K562 (cell line): ENCODE measurements at regions not wholly inside any gene's neighbourhood (a gene's known extent, or its start where the extent isn't known, plus 50 kb on each side); places are given as distances from the start of the nearest gene placed in this dataset.

ENCODE experiments used
- ATAC-seq: fragments of 200-7000 bp; cut with Tn5 transposase; 3 replicates; pipeline ENCODE4 v1.9.1; 2020; ENCODE audit warnings: moderate library complexity
- BruUV-seq: library from RNA; stranded (reverse); fragments of 400-500 nt; replicated peaks from 2 replicates; lab custom pipeline; 2021; lab: Mats Ljungman, UMichigan
- CTCF ChIA-PET: fragments of 300-600 bp; formaldehyde crosslinking; extraction: SDS; loops from one replicate; lab custom pipeline; 2021; ENCODE audit warnings: low intra/inter-chr PET ratio; lab: Yijun Ruan, JAX
- POLR2A ChIA-PET: fragments of 300-600, 350-650 bp; sonication (Branson Sonifier 250); formaldehyde crosslinking; extraction: SDS; loops from one replicate; lab custom pipeline; 2021; ENCODE audit warnings: antibody characterized with exemption, inconsistent platforms; lab: Yijun Ruan, JAX
- DNase-seq, 4 experiments: peaks; one replicate each; pipeline versions ENCODE4 v3.0.0 to v3.0.0-alpha.2; 2011 to 2018; ENCODE audit warnings: low spot score in 3 of 4, mixed read lengths in 3 of 4; ENCODE audit errors: extremely low read depth in 1 of 4
- FAIRE-seq: peaks from 2 replicates; lab custom pipeline; 2011; peaks lifted over from hg19 to GRCh38; lab: Jason Lieb, UNC
- H2AFZ ChIP-seq: 2 replicates; pipeline ENCODE4 v1.6.0; 2011; ENCODE audit warnings: low read depth, low read length, control low read depth, inconsistent platforms
- H3K27ac ChIP-seq: fragments of 200-600 bp; 3 replicates; pipeline ENCODE4 v1.8.0; 2011; ENCODE audit warnings: low read depth, mild to moderate bottlenecking, control low read depth, inconsistent platforms, low read length, moderate library complexity, mixed read lengths; ENCODE audit errors: extremely low read depth
- H3K27me3 ChIP-seq, 2 experiments: fragments of 300-600 bp in 1 of 2; 2 replicates in 1 of 2; 3 replicates in 1 of 2; pipeline versions ENCODE4 v1.6.0 to v1.8.0; 2011; ENCODE audit warnings: inconsistent platforms in 2 of 2, low read length in 2 of 2, mild to moderate bottlenecking in 1 of 2, mixed read lengths in 1 of 2, moderate library complexity in 1 of 2; ENCODE audit not compliant: control insufficient read depth in 2 of 2, insufficient read depth in 2 of 2
- H3K36me3 ChIP-seq: fragments of 300-600 bp; 3 replicates; pipeline ENCODE4 v1.8.0; 2011; ENCODE audit warnings: mild to moderate bottlenecking, low read length, inconsistent platforms; ENCODE audit not compliant: control insufficient read depth, insufficient read depth
- H3K4me1 ChIP-seq, 2 experiments: fragments of 200-600 bp in 1 of 2; replicated peaks in 1 of 2; 2 replicates in 1 of 2; 3 replicates in 1 of 2; pipeline versions ENCODE4 v1.5.1 to v1.8.0; 2011; ENCODE audit warnings: inconsistent platforms in 2 of 2, low read length in 2 of 2, mild to moderate bottlenecking in 1 of 2, mixed read lengths in 1 of 2, moderate library complexity in 1 of 2; ENCODE audit not compliant: control insufficient read depth in 2 of 2, insufficient read depth in 2 of 2
- H3K4me2 ChIP-seq: 2 replicates; pipeline ENCODE4 v1.6.1; 2011; ENCODE audit warnings: low read length, control low read depth, inconsistent platforms, mixed read lengths; ENCODE audit not compliant: insufficient read depth
- H3K4me3 ChIP-seq: fragments of 200-600 bp; sonication (generic), shearing (Covaris generic); 2 replicates; pipeline ENCODE4 v1.5.1; 2016; ENCODE audit warnings: control low read depth, inconsistent platforms
- H3K79me2 ChIP-seq: fragments of 200-600 bp; 3 replicates; pipeline ENCODE4 v1.8.0; 2011; ENCODE audit warnings: low read length, inconsistent platforms; ENCODE audit not compliant: control insufficient read depth, insufficient read depth
- H3K9ac ChIP-seq, 2 experiments: 2 replicates each; pipeline versions ENCODE4 v1.6.0 to v1.6.1; 2011; ENCODE audit warnings: low read depth in 2 of 2, low read length in 2 of 2, control low read depth in 1 of 2, inconsistent platforms in 1 of 2, mild to moderate bottlenecking in 1 of 2, mixed read lengths in 1 of 2; ENCODE audit not compliant: insufficient read depth in 1 of 2
- H3K9me1 ChIP-seq: one replicate; pipeline ENCODE4 v1.6.0; 2011; ENCODE audit warnings: inconsistent platforms, mild to moderate bottlenecking, low read length, moderate library complexity; ENCODE audit not compliant: control insufficient read depth, insufficient read depth
- H3K9me3 ChIP-seq: replicated peaks from 2 replicates; pipeline ENCODE4 v1.5.1; 2011; ENCODE audit warnings: low read depth, low read length, inconsistent platforms; ENCODE audit not compliant: control insufficient read depth, insufficient read depth
- H4K20me1 ChIP-seq: replicated peaks from 2 replicates; pipeline ENCODE4 v1.6.1; 2011; ENCODE audit warnings: low read length, inconsistent platforms, mixed read lengths; ENCODE audit not compliant: control insufficient read depth, insufficient read depth
- ARID3B ChIP-seq: fragments of 250-450 bp; sonication (Bioruptor Pico); IDR thresholded peaks from 2 replicates; pipeline ENCODE4 v1.4.0; 2020; ENCODE audit warnings: borderline replicate concordance
- ARNT ChIP-seq, 2 experiments: fragments of 450-650 bp; IDR thresholded peaks; 2 replicates each; pipeline ENCODE4 v1.6.1; 2016; ENCODE audit warnings: mild to moderate bottlenecking in 1 of 2
- E2F1 ChIP-seq: sonication (generic); formaldehyde crosslinking; IDR thresholded peaks from 2 replicates; pipeline ENCODE4 v1.8.1; 2023; ENCODE audit warnings: mild to moderate bottlenecking, missing genetic modification reagents, moderate library complexity
- EHMT2 ChIP-seq: fragments of 450-650 bp; IDR thresholded peaks from 2 replicates; pipeline ENCODE4 v1.6.1; 2018; ENCODE audit warnings: antibody characterized with exemption
- MEF2A ChIP-seq: IDR thresholded peaks from 2 replicates; pipeline ENCODE4 v1.6.1; 2011; ENCODE audit warnings: low read depth, mild to moderate bottlenecking, low read length, moderate library complexity; ENCODE audit not compliant: control insufficient read depth
- MLX ChIP-seq, 2 experiments: fragments of 450-650 bp in 1 of 2; sonication (generic) in 1 of 2; formaldehyde crosslinking; conservative IDR thresholded peaks; 2 replicates each; pipeline versions ENCODE4 v1.4.0 to v1.8.1; 2020 to 2022; ENCODE audit warnings: mild to moderate bottlenecking in 1 of 2, missing genetic modification reagents in 1 of 2
- NONO ChIP-seq, 2 experiments: fragments of 200-400 bp in 1 of 2; fragments of 450-650 bp in 1 of 2; formaldehyde crosslinking in 1 of 2; IDR thresholded peaks; 2 replicates each; pipeline ENCODE4 v1.6.1; 2017; ENCODE audit warnings: low read depth in 2 of 2, mild to moderate bottlenecking in 2 of 2, moderate library complexity in 2 of 2, low read length in 1 of 2
- OTX1 ChIP-seq: fragments of 450-650 bp; formaldehyde crosslinking; IDR thresholded peaks from 2 replicates; pipeline ENCODE4 v1.4.0; 2022; ENCODE audit warnings: mild to moderate bottlenecking
- PRMT5 ChIP-seq: sonication (generic); formaldehyde crosslinking; IDR thresholded peaks from 2 replicates; pipeline ENCODE4 v1.5.0; 2020; ENCODE audit warnings: missing genetic modification reagents
- SMAD3 ChIP-seq: fragments of 450-650 bp; formaldehyde crosslinking; conservative IDR thresholded peaks from 2 replicates; pipeline ENCODE4 v1.4.0; 2020; ENCODE audit warnings: mild to moderate bottlenecking
- SOX6 ChIP-seq: fragments of 450-650 bp; IDR thresholded peaks from 2 replicates; pipeline ENCODE4 v1.6.1; 2014; ENCODE audit warnings: mild to moderate bottlenecking
- TARDBP ChIP-seq: fragments of 450-650 bp; IDR thresholded peaks from 2 replicates; pipeline ENCODE4 v1.6.1; 2016
- TOE1 ChIP-seq, 2 experiments: fragments of 450-650 bp in 1 of 2; sonication (generic) in 1 of 2; formaldehyde crosslinking in 1 of 2; IDR thresholded peaks; 2 replicates each; pipeline versions ENCODE4 v1.7.1 to v1.8.0; 2016 to 2022; ENCODE audit warnings: borderline replicate concordance in 2 of 2, mild to moderate bottlenecking in 2 of 2, antibody characterized with exemption in 1 of 2, inconsistent platforms in 1 of 2, low read depth in 1 of 2, missing genetic modification reagents in 1 of 2, moderate library complexity in 1 of 2
- ZNF384 ChIP-seq: IDR thresholded peaks from 2 replicates; pipeline ENCODE4 v1.6.1; 2012; ENCODE audit warnings: low read depth, low read length, improper control_type of control experiment
- WGBS: fragments of 100-300 bp; shearing (Covaris generic); methylation state at CpG from one replicate; pipeline ENCODE4 v1.1.6; 2016; ENCODE audit warnings: low coverage, mixed read lengths; ENCODE audit not compliant: insufficient coverage; ENCODE audit errors: missing lambda C conversion rate; 5-methylcytosine and 5-hydroxymethylcytosine counted together
- in situ Hi-C: fragments of 300-500 bp; cut with MboI; formaldehyde crosslinking; loops from 4 replicates; pipeline ENCODE4 v1.15.0; 2018; ENCODE audit warnings: inconsistent platforms, mixed read lengths
- intact Hi-C: fragments of 100-400 bp; cut with micrococcal nuclease; formaldehyde crosslinking; loops from 2 replicates; pipeline ENCODE4 v1.14.2; 2022

DNA sequence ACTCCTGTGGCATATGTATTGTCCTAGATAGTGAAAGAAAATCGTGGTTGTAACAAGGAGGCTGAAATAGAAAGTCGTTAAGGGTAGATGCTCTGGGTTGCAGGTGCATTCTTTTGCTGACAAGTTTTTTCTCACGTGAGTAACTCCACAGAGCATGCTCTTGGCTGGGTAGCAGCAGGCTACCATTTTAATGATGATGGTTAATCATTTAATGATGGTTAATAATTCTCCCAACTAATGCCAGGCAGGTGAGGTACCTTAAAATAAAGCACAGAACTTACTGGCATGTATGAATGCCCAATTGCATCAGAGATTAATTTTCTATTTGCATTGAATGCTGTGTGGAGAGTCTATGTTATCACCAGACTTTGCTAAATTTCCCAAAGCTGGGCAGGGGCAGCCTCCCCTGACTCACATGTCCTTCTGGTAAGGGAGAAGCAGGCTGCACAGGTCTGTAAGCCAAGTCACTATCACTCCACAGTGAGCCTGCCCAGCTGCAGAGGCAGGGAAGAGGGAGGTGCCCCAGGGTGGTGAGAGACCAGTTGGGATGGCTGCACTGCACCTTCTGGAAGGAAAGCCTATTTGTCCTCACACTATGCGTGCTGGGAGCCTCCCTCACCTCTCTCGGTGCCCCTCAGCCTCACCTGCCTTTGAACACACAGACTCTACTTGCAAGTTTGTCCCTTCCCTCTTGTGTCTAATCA is 287.0 kb upstream of the IGFBP3 start:
- Histone ChIP-seq H3K36me3 (no peaks in the 10 kb centered on the region), H3K9ac (no peak overlapping the region), H3K79me2 (no peaks in the 10 kb centered on the region), H3K9me1 (no peaks in the 10 kb centered on the region), H3K4me3 (no peak overlapping the region), H3K9me3 (no peaks in the 10 kb centered on the region), H3K4me1 (no peaks in the 10 kb centered on the region), H4K20me1 (no peaks in the 10 kb centered on the region), H2AFZ (no peak overlapping the region), H3K27ac (no peak overlapping the region), H3K4me2 (no peak overlapping the region), H3K27me3 (no peaks in the 10 kb centered on the region)
- POLR2A ChIA-PET: no interaction called here
- intact Hi-C loops (no loop called here), in situ Hi-C loops (no loop called here)
- TF ChIP-seq E2F1 (CRISPR knock-in tag) (no peak), SOX6 (no peak), ARNT (IDR thresholded peaks at IDR 0.05) (no peak), ARID3B (CRISPR knock-in tag) (no peak), SMAD3 (no peak), OTX1 (no peak), NONO (IDR thresholded peaks at IDR 0.05; ENCODE audit: low read depth in 2 of 2, low read length in 1 of 2) (no peak), MLX (CRISPR knock-in tag; conservative IDR thresholded peaks at IDR 0.05) (no peak), MEF2A (no peak), PRMT5 (CRISPR knock-in tag) (no peak), EHMT2 (no peak), TOE1 (IDR thresholded peaks at IDR 0.05; ENCODE audit: borderline replicate concordance) (no peak), TOE1 (CRISPR knock-in tag; IDR thresholded peaks at IDR 0.05; ENCODE audit: borderline replicate concordance, low read depth) (no peak), ZNF384 (no peak), TARDBP (no peak)
- no peak for FAIRE-seq
- no peak for DNase-seq
- WGBS: 0% methylated on average over 5 of the region's 5 CpGs
- BruUV-seq: no TSS peak
- ATAC-seq: no peak
- CTCF ChIA-PET: no interaction called here
